Activated gamma-delta T cell (primary cell): ENCODE measurements at regions not wholly inside any gene's neighbourhood (a gene's known extent, or its start where the extent isn't known, plus 50 kb on each side); places are given as distances from the start of the nearest gene placed in this dataset.

Source experiments
- DNase-seq: peaks from one replicate; lab custom pipeline; 2025; lab: John Stamatoyannopoulos, UW

GRCh38 chr6:14274546-14275492 is 157.2 kb downstream of the CD83 start:
- DNase-seq: no peak

- no peak for DNase-seq
These were observed 157.9 kb downstream of the CD83 start for GRCh38 chr6:14275493-14275851.

GRCh38 chr6:14276071-14276470 is 158.5 kb downstream of the CD83 start:
- DNase-seq: no peak

GRCh38 chr6:14276667-14277404 is 159.3 kb downstream of the CD83 start:
- DNase-seq: no peak

- DNase-seq: no peak
These were observed 159.9 kb downstream of the CD83 start for GRCh38 chr6:14277405-14277930.

- no peak for DNase-seq
These were observed 160.4 kb downstream of the CD83 start for GRCh38 chr6:14278006-14278405.

- no peak for DNase-seq
These were observed 160.9 kb downstream of the CD83 start for GRCh38 chr6:14278446-14278845.

GRCh38 chr6:14280006-14280510 is 162.5 kb downstream of the CD83 start:
- no peak for DNase-seq

GRCh38 chr6:14280766-14281293 is 163.3 kb downstream of the CD83 start:
- no peak for DNase-seq

GRCh38 chr6:14281811-14282660 is 164.5 kb downstream of the CD83 start:
- no peak for DNase-seq

- no peak for DNase-seq
These were observed 165.4 kb downstream of the CD83 start for GRCh38 chr6:14282854-14283505.

- DNase-seq: no peak
These were observed 166.1 kb downstream of the CD83 start for GRCh38 chr6:14283600-14284235.

GRCh38 chr6:14284969-14285590 is 167.5 kb downstream of the CD83 start:
- DNase-seq: no peak

GRCh38 chr6:14286144-14286543 is 168.6 kb downstream of the CD83 start:
- DNase-seq: no peak

GRCh38 chr6:14286634-14287428 is 169.3 kb downstream of the CD83 start:
- DNase-seq: no peak

GRCh38 chr6:14287707-14288106 is 170.1 kb downstream of the CD83 start:
- no peak for DNase-seq

GRCh38 chr6:14288910-14289309 is 171.3 kb downstream of the CD83 start:
- DNase-seq: no peak

- no peak for DNase-seq
These were observed 172.6 kb downstream of the CD83 start for GRCh38 chr6:14290041-14290771.
